ENCODE measurements at regions not wholly inside any gene's neighbourhood (a gene's known extent, or its start where the extent isn't known, plus 50 kb on each side); places are given as distances from the start of the nearest gene placed in this dataset.

- TF ChIP-seq CTCF (IDR thresholded peaks at IDR 0.05; ENCODE audit: extremely low read depth in 1 of 2, insufficient read depth in 1 of 2, low read depth in 1 of 2, low read length in 2 of 2) (no peak), FOS (IDR thresholded peaks at IDR 0.05; ENCODE audit: borderline replicate concordance, insufficient read depth, low read length) (no peak), POLR2A (IDR thresholded peaks at IDR 0.05; ENCODE audit: low read depth, low read length) (no peak), POLR2AphosphoS5 (IDR thresholded peaks at IDR 0.05; ENCODE audit: insufficient read depth, low read depth, low read length) (no peak), MYC (IDR thresholded peaks at IDR 0.05; ENCODE audit: low read depth, low read length) (no peak), EZH2 (IDR thresholded peaks at IDR 0.05; ENCODE audit: borderline replicate concordance, low read depth, low read length, severe bottlenecking) (no peak), MAX (IDR thresholded peaks at IDR 0.05; ENCODE audit: insufficient read depth, insufficient read length) (no peak), JUN (IDR thresholded peaks at IDR 0.05; ENCODE audit: borderline replicate concordance, insufficient read depth, insufficient read length, low read depth) (no peak), GATA2 (IDR thresholded peaks at IDR 0.05; ENCODE audit: insufficient read depth, insufficient read length, low read depth, low read length) (no peak)
Measured at GRCh38 chr21:14300074-14300473, 82.9 kb downstream of the HSPA13 start.
